Breast epithelium (tissue), 3 donors: ENCODE measurements at regions not wholly inside any gene's neighbourhood (a gene's known extent, or its start where the extent isn't known, plus 50 kb on each side); places are given as distances from the start of the nearest gene placed in this dataset.

ENCODE experiments used
- POLR2A ChIP-seq: fragments of 450-650 bp; IDR thresholded peaks from one replicate; pipeline ENCODE4 v1.6.1; 2016; ENCODE audit warnings: antibody characterized with exemption, mild to moderate bottlenecking, moderate library complexity
- POLR2AphosphoS5 ChIP-seq, 3 donors: sonication (generic); formaldehyde crosslinking; IDR thresholded peaks; one replicate each; pipeline ENCODE4 v1.6.1; 2017; ENCODE audit warnings: antibody characterized with exemption in 3 of 3
- TF ChIP-seq, protein P1 (sequence below), 3 donors: fragments of 450-650 bp; IDR thresholded peaks; one replicate each; pipeline ENCODE4 v1.5.1; 2016 to 2017; ENCODE audit warnings: antibody characterized with exemption in 3 of 3, mild to moderate bottlenecking in 3 of 3, moderate library complexity in 3 of 3

DNA sequence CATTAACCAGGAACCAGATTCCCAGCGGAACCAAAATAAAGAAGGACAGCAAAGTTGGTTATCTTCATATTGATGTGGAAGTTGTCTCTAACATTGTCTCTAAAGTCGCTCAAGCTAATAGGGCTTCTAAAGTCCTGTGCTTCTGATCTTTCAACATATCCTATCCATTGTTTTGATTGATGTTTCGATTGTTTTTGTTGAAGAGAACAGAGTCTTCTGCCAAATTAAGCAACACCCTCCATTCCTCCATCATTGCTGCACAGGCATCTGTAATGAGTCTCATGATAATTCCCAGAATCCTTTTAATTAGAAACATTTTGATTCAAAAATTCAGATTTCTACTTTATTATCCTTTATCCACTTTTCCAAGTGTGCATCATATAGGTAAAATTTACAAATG is 71.6 kb upstream of the AVPR1A start:
- no peak for TF ChIP-seq POLR2A
- TF ChIP-seq, protein P1, sequence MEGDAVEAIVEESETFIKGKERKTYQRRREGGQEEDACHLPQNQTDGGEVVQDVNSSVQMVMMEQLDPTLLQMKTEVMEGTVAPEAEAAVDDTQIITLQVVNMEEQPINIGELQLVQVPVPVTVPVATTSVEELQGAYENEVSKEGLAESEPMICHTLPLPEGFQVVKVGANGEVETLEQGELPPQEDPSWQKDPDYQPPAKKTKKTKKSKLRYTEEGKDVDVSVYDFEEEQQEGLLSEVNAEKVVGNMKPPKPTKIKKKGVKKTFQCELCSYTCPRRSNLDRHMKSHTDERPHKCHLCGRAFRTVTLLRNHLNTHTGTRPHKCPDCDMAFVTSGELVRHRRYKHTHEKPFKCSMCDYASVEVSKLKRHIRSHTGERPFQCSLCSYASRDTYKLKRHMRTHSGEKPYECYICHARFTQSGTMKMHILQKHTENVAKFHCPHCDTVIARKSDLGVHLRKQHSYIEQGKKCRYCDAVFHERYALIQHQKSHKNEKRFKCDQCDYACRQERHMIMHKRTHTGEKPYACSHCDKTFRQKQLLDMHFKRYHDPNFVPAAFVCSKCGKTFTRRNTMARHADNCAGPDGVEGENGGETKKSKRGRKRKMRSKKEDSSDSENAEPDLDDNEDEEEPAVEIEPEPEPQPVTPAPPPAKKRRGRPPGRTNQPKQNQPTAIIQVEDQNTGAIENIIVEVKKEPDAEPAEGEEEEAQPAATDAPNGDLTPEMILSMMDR (IDR thresholded peaks at IDR 0.05), result no peak
- TF ChIP-seq POLR2AphosphoS5 (IDR thresholded peaks at IDR 0.05), result no peak
